ENCODE measurements at regions not wholly inside any gene's neighbourhood (a gene's known extent, or its start where the extent isn't known, plus 50 kb on each side); places are given as distances from the start of the nearest gene placed in this dataset.
A peak's percentile ranks its signal among the peaks of the same experiment; 100 is the strongest.

DNA sequence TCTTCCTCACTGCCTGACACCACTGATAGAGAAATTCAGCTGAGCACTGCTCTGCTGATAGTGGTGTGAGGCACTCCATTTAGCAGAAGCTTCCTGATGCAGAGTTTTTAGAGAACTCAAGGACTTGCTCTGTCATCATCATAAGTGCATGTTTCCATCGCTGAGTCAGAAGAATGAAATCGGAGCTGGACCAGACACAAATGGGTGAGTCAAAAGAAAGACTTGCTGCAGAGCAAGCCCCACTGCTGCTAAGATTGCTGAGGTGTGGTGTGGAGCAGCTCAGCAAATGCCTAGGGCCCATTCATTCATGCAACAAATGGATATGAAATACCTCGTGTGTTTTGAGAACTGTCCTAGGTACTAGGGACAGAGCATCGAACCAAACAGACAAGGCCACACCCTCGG is 410.2 kb upstream of the SLC30A5 start (continued):
- TF ChIP-seq NFXL1 (CRISPR knock-in tag; IDR thresholded peaks at IDR 0.05): no peak
- TF ChIP-seq MCM7 (IDR thresholded peaks at IDR 0.05): no peak
- TF ChIP-seq SIN3B (IDR thresholded peaks at IDR 0.05; ENCODE audit: low read depth): no peak
- TF ChIP-seq CBFB (CRISPR knock-in tag; IDR thresholded peaks at IDR 0.05): no peak
- TF ChIP-seq TEAD4 (IDR thresholded peaks at IDR 0.05; ENCODE audit: low read length): 0 out of 2 replicates have a peak, but pooled peaks have one; percentile 24
- TF ChIP-seq TEAD4 (CRISPR knock-in tag; IDR thresholded peaks at IDR 0.05; ENCODE audit: borderline replicate concordance): no peak
- TF ChIP-seq, protein P1, sequence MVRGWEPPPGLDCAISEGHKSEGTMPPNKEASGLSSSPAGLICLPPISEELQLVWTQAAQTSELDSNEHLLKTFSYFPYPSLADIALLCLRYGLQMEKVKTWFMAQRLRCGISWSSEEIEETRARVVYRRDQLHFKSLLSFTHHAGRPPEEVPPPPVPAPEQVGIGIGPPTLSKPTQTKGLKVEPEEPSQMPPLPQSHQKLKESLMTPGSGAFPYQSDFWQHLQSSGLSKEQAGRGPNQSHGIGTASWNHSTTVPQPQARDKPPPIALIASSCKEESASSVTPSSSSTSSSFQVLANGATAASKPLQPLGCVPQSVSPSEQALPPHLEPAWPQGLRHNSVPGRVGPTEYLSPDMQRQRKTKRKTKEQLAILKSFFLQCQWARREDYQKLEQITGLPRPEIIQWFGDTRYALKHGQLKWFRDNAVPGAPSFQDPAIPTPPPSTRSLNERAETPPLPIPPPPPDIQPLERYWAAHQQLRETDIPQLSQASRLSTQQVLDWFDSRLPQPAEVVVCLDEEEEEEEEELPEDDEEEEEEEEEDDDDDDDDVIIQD (CRISPR knock-in tag; IDR thresholded peaks at IDR 0.05): no peak
- TF ChIP-seq TAF7 (tag; IDR thresholded peaks at IDR 0.05): no peak
- TF ChIP-seq C11orf30 (IDR thresholded peaks at IDR 0.05; ENCODE audit: low read depth): peak; percentile 44
- TF ChIP-seq TAL1 (IDR thresholded peaks at IDR 0.05): peak; percentile 34; the same call in 1 of the 2 replicates
- TF ChIP-seq ZNF143 (CRISPR knock-in tag; IDR thresholded peaks at IDR 0.05): no peak
- no peak for TF ChIP-seq ZNF175 (CRISPR knock-in tag; IDR thresholded peaks at IDR 0.05; ENCODE audit: low read depth)
- TF ChIP-seq NR3C1 (CRISPR knock-in tag; IDR thresholded peaks at IDR 0.05): no peak
- TF ChIP-seq SRSF3 (IDR thresholded peaks at IDR 0.05; ENCODE audit: insufficient read depth, low read length): no peak
- TF ChIP-seq E2F8 (IDR thresholded peaks at IDR 0.05; ENCODE audit: low read depth, partially characterized antibody): no peak
- TF ChIP-seq, protein P2, sequence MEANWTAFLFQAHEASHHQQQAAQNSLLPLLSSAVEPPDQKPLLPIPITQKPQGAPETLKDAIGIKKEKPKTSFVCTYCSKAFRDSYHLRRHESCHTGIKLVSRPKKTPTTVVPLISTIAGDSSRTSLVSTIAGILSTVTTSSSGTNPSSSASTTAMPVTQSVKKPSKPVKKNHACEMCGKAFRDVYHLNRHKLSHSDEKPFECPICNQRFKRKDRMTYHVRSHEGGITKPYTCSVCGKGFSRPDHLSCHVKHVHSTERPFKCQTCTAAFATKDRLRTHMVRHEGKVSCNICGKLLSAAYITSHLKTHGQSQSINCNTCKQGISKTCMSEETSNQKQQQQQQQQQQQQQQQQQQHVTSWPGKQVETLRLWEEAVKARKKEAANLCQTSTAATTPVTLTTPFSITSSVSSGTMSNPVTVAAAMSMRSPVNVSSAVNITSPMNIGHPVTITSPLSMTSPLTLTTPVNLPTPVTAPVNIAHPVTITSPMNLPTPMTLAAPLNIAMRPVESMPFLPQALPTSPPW (CRISPR knock-in tag; IDR thresholded peaks at IDR 0.05): 0 out of 2 replicates have a peak, but pooled peaks have one; percentile 16
- TF ChIP-seq FOXA1 (IDR thresholded peaks at IDR 0.05; ENCODE audit: borderline replicate concordance): no peak
- TF ChIP-seq, protein P3, sequence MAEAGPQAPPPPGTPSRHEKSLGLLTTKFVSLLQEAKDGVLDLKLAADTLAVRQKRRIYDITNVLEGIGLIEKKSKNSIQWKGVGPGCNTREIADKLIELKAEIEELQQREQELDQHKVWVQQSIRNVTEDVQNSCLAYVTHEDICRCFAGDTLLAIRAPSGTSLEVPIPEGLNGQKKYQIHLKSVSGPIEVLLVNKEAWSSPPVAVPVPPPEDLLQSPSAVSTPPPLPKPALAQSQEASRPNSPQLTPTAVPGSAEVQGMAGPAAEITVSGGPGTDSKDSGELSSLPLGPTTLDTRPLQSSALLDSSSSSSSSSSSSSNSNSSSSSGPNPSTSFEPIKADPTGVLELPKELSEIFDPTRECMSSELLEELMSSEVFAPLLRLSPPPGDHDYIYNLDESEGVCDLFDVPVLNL (CRISPR knock-in tag; IDR thresholded peaks at IDR 0.05; ENCODE audit: low read depth): no peak
- TF ChIP-seq, protein P4, sequence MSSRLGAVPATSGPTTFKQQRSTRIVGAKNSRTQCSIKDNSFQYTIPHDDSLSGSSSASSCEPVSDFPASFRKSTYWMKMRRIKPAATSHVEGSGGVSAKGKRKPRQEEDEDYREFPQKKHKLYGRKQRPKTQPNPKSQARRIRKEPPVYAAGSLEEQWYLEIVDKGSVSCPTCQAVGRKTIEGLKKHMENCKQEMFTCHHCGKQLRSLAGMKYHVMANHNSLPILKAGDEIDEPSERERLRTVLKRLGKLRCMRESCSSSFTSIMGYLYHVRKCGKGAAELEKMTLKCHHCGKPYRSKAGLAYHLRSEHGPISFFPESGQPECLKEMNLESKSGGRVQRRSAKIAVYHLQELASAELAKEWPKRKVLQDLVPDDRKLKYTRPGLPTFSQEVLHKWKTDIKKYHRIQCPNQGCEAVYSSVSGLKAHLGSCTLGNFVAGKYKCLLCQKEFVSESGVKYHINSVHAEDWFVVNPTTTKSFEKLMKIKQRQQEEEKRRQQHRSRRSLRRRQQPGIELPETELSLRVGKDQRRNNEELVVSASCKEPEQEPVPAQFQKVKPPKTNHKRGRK (tag; IDR thresholded peaks at IDR 0.05): no peak
- no peak for TF ChIP-seq BCOR (IDR thresholded peaks at IDR 0.05)
- no peak for TF ChIP-seq TARDBP (IDR thresholded peaks at IDR 0.05)
- TF ChIP-seq FOSL1 (tag; conservative IDR thresholded peaks at IDR 0.05): peak; percentile 88
- no peak for TF ChIP-seq KAT7 (CRISPR knock-in tag; IDR thresholded peaks at IDR 0.05; ENCODE audit: borderline replicate concordance)
- TF ChIP-seq ZNF764 (CRISPR knock-in tag; IDR thresholded peaks at IDR 0.05; ENCODE audit: low read depth): no peak

Measured in K562 (cell line).